Liver (tissue), 3 donors: ENCODE measurements at regions not wholly inside any gene's neighbourhood (a gene's known extent, or its start where the extent isn't known, plus 50 kb on each side); places are given as distances from the start of the nearest gene placed in this dataset.
"Not testable (repeated sequence)": the region's sequence is repeated elsewhere in the genome, so short reads cannot be mapped to it uniquely, and the experiment has no call there.

Experiments used
- CTCF ChIP-seq: fragments of 150-350 bp; IDR thresholded peaks from 2 replicates; pipeline ENCODE4 v1.5.1; 2017; ENCODE audit warnings: improper control_type of control experiment, low read depth, low read length; ENCODE audit not compliant: missing input control
- EGR1 ChIP-seq, 2 donors: IDR thresholded peaks; 2 replicates each; pipeline ENCODE4 v1.6.1; 2016 to 2018; ENCODE audit warnings: antibody characterized with exemption in 2 of 2, low read depth in 2 of 2
- FOXA2 ChIP-seq: IDR thresholded peaks from 2 replicates; pipeline ENCODE4 v1.6.1; 2016; ENCODE audit warnings: antibody characterized with exemption
- MAX ChIP-seq: IDR thresholded peaks from 2 replicates; pipeline ENCODE4 v1.6.1; 2016; ENCODE audit warnings: antibody characterized with exemption
- REST ChIP-seq: IDR thresholded peaks from 2 replicates; pipeline ENCODE4 v1.6.1; 2016; ENCODE audit warnings: antibody characterized with exemption, mild to moderate bottlenecking
- RXRA ChIP-seq, 2 donors: IDR thresholded peaks; 2 replicates each; pipeline ENCODE4 v1.6.1; 2017 to 2018; ENCODE audit warnings: antibody characterized with exemption in 2 of 2, mild to moderate bottlenecking in 1 of 2
- TAF1 ChIP-seq: conservative IDR thresholded peaks from 2 replicates; pipeline ENCODE4 v1.6.1; 2016; ENCODE audit warnings: antibody characterized with exemption, mild to moderate bottlenecking
- donor health status: healthy.
- donor health status: healthy.

- TF ChIP-seq FOXA2; CTCF; REST; TAF1; MAX; RXRA (IDR thresholded peaks at IDR 0.05); EGR1 (IDR thresholded peaks at IDR 0.05; ENCODE audit: low read depth in 2 of 2): not testable (repeated sequence)
Measured at GRCh38 chr1:184829496-184829895, 74.8 kb upstream of the EDEM3 start.
